SIG-M5 treated with dmso at 0.1 percent for 504 hours (cell line): ENCODE measurements at regions not wholly inside any gene's neighbourhood (a gene's known extent, or its start where the extent isn't known, plus 50 kb on each side); places are given as distances from the start of the nearest gene placed in this dataset.
A peak's percentile ranks its signal among the peaks of the same experiment; 100 is the strongest.
"Not testable (repeated sequence)": the region's sequence is repeated elsewhere in the genome, so short reads cannot be mapped to it uniquely, and the experiment has no call there.

Source experiments
- DNase-seq: peaks from one replicate; lab custom pipeline; 2025; ENCODE audit not compliant: unreplicated experiment; lab: John Stamatoyannopoulos, UW

DNA sequence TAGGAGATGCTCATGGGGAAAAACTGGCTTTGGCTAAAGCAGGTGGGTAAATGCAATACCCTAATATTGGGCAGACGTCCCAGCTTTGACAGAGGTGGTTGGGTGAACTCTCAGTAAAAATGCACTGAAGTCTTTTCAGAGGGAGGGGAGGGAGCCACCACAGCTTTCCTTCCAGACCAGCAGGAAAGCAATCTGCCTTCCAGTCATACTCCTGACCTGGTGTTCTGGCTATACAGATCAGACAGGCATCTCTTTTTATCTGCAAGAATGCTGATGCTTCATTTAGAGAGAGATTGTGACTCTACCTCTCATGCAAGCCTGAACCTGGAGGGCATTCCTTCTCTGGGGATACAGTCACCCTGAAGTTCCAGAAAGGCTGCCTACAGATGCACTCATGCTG is 52.6 kb upstream of the ICA1 start:
- no peak for DNase-seq

DNA sequence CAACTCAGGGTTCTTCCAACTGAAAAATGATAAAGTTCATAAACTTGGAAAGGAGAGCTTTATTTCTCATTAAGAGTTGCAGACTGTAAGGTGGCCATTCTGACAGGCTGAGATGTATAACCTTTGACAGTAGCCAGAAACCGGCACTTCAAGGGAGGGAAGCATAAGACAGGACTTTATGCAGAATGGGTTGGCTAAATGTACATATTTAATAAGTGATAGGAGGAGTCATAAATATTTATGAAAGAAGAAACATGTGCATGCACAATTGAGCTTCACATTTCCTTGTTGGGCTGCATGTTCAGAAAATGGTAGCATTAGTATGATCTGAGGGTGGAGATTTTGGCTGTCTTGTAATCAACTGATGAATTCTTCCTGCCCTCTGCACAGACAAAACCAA is 57.1 kb upstream of the ICA1 start:
- DNase-seq: no peak

DNA sequence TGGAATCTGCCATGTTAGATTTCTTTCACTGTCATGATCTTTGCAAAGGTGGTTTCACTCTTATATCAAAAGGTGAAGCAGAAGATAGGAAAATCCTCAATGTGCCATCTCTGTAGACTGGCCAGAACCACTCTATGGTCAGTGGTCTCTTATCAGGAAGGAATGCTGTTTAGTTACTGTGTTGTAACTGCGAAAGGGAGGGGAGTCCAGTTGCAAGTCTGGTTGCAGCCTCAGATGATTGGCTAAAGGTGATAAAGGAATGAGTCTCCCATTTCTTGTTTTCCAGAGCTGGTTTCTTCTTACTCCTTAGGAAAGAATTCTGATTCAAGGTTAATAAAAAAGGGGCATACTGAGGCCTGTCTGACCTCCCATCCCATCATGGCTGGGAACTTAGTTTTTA is 58.2 kb upstream of the ICA1 start:
- DNase-seq: no peak

DNA sequence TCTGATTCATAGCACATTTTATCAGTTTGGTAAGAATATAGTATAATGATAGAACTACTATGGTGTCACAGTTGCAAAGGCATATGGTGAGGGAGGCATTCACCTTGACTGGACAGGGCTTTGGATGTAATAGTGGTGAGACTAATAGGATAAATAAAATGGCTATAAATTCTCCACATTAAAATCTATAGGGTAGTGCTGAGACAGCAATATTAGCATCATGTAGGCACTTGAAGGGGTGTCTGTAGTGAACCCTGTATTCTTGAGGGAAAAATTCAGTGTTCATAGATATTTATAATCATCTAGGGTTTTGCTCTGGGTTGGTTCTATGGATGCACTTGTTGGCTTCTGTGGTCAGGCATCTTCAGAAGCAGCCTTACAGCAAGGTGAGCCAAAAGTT is 59.3 kb upstream of the ICA1 start:
- no peak for DNase-seq

DNA sequence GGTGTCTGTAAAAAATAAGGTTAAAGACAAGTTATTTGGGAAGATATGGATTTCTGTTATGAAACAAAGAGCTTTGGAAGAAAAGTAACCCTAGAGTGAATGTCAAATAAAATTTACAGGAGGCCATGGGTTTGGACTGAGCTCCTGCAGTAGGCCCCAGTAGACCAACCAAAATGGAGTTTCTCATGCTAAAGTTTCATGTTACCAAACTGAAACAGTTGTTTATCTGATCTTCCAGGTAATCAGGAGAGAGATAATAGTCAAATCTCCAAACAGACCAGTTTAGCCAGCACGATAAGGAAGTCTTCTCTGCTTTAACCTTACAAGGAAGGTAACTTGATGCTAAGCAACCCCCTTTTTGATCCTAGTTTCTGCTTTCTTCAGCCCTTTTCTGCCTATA is 60.7 kb upstream of the ICA1 start:
- no peak for DNase-seq

DNA sequence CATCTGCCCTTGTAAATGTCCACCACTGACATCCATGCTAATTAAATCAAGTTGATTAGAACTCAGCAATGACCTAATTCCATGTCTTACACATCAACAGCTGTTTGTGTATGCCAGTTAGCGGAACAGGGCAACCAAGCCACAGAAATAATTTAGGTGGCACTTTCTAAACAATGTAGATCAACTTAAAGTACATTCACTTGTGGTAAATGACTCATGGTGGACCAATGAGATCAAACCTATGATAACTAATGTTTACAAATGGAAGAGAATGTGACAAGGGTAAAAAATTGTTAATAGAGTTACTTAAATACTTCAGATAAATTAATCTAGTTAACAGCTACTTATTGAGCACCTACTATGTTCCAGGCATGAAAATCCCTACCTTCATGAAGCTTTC is 63.1 kb upstream of the ICA1 start:
- DNase-seq: no peak

DNA sequence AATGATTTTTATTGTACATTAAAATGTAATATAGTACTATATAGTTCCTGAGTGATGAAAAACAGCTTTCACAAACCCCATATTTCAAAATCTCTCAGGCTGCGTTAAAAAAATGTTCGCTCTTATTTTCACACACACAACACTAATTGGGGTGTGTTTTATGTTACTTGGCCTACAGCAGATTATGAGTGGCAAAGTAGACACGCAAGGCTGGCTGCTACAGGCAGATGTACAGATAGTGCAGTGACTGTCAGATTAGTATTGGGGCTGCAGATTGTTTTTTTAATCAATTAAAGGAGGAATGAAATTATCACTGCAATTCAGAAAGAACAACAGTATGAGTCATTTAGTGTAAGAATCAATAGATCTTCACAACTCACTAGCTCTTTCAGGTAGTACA is 65.2 kb upstream of the ICA1 start:
- no peak for DNase-seq

DNA sequence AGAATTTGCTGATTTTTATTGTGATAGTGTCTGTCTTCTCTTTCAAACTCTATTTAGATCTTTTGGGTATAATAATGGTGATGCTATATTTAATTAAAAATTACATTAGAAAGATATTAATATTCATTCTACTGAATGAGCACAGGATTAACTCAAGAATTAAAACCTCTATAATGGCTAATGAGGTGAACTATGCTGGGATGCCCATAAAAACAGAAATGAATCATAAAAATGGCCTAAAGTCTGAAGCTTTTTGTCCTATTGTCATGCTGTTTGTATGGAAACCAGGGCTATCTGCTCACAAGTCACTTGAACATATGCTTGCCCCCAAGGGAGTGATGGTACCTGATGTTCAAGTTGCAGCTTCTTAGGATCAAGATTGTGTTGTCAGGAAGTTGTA is 76.2 kb upstream of the ICA1 start:
- no peak for DNase-seq

DNA sequence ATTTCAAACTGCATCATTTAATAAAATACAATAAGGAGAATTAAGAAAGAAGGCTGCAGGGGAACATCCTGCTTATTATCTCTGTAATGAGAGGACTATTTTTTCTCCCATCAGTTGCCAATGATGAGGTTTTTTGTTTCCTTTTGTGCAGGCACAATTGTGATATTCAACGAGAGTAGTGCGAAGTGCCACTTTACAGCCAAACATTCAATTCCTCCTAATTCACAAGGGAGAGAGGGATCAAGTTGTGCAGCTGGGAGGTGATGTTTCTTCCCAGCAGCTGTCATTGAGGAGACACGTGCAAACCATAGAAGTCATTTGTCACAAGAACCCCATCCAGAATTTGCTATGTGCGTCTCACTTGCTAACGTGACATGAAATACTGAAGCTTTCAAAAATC is 81.6 kb upstream of the ICA1 start:
- DNase-seq: no peak

DNA sequence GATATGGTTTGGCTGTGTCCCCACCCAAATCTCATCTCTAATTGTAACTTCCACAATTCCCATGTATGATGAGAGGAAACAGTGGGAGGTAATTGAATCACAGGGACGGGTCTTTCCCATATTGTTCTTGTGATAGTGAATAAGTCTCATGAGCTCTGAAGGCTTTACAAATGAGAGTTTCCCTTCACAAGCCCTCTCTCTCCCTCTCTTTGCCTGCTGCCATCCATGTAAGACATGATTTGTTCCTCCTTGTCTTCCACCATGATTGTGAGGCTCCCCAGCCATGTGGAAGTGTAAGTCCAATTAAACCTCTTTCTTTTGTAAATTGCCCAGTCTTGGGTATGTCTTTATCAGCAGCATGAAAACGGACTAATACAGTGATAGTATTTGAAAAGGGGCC is 85.4 kb upstream of the ICA1 start:
- DNase-seq: not testable (repeated sequence)

DNA sequence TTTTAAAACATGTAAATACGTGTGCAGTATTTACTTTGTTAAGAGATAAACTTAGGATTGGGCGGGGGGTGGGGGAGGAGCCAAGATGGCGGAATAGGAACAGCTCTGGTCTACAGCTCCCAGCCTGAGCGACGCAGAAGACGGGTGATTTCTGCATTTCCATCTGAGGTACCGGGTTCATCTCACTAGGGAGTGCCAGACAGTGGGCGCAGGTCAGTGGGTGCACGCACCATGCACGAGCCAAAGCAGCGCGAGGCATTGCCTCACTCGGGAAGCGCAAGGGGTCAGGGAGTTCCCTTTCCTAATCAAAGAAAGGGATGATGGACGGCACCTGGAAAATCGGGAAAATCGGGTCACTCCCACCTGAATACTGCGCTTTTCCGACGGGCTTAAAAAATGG is 81.8 kb upstream of the NXPH1 start:
- not testable (repeated sequence) for DNase-seq

DNA sequence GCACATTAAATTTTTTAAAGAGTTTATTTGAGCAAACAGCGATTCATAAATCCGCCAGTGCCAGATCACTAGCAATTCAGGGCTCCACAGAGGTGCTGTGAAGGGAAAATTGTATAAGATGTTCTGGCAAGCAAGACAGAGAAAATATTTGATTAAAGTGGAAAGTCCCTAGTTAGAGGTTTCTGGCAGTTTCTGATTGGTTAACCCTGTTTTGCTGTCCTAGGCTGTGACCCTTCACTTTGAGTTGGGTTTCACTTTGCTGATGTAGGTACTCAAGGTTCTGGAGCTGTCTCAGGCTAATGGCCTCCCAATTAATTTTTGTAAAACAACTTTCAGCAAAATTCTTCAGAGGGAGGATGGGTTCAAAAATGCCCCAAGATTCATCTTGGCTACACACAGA is 79.4 kb upstream of the NXPH1 start:
- no peak for DNase-seq

DNA sequence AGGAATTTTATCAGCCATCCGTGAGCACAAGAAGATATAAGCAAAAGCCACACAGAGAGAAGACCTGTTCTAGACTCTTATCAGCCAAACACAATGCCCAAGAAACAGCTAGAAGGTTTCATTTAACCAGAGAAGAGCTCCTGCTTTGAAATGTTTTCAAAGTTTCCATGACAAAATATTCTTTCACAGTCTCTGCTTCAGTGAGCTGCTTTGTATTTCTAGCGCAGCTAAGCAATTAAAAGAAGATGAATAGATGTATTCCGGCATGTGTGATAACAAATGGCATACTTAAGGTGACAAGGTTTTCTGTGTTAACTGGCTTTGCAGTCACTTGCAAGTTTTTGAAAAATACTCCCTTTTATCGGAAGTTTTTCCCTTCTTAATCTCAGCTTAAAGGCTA is 78.9 kb upstream of the NXPH1 start:
- no peak for DNase-seq

DNA sequence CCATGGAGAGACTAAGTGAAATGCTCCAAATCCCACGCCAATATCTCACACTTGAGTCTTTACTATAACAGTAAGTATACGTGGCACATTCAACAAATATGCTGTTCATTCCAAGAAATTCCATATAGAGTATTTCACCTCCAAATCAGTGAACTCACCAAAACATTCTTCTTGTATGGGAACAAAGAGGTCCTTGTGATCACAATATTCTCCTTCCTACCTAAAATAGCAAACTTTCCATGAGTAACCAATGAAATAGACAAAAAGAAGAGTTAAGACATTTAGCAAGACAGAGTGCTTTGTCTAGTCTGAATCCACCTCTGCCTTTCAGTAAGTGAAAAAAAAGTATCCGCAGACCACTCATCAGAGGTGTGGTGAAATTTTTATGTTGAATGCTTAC is 77.3 kb upstream of the NXPH1 start:
- no peak for DNase-seq

DNA sequence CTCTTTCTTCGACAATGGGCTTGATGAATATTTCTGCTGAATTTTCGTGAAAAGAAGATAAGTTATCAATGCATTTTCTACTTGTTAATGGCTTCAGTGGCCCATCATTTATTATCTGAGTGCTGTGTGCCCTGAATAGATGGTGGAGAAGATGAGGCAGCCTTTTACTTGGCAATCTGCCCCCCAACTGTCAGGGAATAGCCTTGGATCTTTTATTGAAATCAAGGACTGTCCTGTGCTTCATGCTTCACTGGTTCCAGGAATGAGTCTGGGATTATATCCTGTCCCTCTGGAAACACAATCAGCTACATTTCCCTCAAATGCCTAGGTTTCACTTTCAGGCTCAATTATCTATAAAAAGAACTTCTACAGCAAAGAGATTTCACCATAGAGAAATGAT is 75.9 kb upstream of the NXPH1 start:
- no peak for DNase-seq

DNA sequence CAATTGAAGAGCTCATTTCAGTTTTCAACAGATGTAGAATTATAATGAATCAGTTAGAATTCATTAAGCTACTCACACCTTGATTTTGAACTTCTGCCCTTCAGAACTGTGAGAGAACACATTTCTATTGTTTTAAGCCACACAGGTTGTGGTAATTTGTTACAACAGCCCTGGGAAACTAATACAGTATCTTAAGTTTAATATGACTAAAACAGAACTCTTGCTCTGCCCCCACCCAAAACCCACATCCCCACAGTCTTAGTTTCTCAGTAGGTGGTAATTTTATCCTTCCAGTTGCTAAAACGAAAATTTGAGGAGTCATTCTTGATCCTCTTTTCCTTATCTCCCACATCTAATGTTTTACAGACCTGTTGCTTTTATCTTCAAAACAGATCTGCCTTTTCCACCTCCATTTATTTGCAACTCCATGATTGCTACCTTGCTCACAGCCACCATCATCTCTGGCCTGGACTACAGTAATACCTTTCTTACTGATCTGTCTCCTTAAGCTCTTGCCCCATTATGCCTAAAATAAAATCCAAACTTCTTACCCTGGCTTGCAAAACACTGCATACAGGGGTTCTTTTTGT is 72.8 kb upstream of the NXPH1 start:
- DNase-seq: no peak

DNA sequence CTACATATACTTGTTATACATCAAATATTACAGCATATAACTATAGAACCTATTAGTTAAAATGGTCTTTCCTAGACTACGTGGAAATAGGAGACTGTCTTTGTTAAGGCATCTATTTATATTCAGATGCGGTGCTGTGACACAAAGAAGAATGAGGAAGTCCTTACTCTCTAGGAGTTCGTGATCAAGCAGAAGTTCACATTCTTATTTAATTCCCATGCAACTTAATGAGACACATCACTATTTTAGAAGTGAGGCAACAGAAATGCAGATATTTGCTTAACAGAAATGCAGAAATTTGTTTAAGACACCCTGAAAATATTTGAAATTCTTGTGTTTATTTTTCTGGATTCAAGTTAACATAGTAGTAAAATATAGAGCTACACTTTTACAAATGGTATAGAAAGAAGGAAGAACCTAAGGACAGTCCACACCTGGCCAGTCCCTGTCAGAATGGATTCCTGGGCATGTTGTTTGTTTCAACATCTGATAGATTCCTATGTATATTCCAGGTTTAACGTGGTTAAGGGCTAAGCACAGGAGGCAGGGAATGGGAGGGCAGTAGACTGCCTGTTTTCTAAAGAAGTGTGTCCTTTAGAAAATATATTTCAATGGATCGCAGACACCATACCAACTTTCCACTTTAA is 70.6 kb upstream of the NXPH1 start:
- DNase-seq: peak; percentile 27

DNA sequence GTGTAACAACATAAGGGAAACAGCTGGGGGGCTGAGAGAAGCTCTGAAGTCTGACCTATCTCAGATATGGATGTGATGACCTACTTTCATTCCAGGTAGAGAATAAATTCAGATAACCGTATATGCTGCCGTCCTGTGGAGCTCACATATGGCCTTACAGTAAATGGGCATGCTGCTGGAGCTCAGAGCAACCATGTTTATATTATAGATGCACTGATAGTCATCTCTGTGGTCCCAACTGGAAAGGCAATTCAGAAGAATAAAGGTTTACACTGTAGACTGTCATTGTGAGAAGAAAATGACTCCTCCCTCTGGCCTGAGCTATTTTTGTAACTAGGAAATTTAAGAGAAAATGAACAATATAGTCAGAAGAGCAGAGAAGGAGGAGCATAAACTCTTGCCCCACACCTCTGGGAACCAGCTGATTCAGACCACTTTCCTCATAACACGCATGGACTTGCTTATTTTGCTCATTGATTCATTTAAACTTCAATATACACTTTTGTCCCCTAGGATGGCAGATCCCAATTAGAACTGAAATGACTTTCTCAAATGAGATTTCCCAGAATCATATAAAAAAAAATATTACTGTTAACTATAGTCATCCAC is 69.9 kb upstream of the NXPH1 start:
- DNase-seq: no peak

DNA sequence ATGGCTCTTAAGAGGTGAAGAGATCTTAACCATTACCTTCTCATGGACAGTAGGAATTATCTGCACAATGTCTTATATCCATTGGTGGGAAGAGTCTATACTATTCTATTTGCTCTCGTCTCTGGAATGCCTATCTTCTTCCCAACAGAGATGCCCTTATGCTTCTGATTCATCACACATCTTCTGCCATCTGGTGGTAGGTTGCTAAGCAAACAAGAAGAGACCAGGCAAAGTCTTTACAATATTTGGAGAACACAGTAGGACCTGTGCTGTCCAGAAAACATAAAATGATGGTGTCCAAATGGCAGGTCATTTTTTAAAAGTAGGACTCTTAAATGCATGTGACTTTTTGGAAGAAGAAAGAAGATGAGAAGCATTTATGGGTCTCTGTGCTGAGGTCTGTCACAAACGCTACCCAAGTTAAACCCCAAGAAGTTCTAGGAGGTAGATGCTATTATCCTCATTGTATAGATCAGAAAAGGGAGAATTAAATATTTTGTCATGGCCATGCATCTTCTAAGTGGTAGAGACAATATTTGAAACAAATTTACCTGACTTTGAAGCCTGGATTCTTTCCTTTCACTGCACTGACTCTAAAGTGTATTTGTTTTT is 67.8 kb upstream of the NXPH1 start:
- no peak for DNase-seq

DNA sequence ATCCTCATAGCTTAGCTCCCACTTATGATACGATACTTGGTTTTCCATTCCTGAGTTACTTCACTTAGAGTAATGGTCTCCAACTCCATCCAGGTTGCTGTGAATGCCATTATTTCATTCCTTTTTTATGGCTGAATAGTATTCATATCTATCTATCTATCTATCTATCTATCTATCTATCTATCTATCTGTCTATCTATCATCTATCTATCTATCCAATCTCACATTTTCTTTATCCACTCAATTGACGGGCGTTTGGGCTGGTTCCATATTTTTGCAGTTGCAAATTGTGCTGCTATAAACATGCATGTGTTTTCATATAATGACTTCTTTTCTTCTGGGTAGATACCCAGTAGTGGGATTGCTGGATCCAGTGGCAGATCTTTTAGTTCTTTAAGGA is 65.4 kb upstream of the NXPH1 start:
- not testable (repeated sequence) for DNase-seq

DNA sequence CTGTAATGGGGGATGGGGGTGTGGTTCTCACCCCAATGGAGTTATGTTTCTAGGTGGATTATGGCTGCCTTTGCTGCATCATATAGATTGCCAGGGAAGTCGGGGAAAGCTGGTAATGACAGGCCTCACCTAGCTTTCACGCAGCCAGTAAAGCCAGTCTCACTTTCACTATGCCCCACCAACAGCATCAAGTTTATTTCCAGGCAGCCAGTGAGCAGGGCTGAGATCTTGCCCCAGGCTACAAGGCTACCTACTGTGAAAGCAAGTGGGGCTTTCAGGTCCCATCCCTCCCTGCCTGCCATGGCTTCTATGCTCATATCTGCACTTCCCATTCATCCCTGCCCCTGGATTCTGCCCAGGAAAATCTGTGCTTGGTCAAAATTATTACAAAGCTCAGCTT is 61.7 kb upstream of the NXPH1 start:
- DNase-seq: no peak

DNA sequence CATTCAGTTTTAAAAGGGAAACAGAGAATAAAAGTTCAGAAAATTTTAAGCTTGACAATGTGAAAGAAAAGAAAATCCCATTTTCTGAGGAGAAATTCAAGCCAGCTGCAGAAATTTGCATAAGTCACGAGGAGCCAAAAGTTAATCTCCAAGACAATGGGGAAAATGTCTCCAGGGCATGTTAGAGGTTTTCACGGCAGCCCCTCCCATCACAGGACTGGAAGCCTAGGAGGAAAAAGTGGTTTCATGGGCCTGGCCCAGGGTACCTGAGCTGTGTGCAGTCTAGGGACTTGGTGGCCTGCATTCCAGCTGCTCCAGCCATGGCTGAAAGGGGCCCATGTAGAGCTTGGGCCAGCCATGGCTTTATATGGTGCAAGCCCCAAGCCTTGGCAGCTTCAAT is 59.6 kb upstream of the NXPH1 start:
- DNase-seq: no peak
